Stimulated activated CD4-positive, alpha-beta T cell treated with anti-CD3 and anti-CD28 coated beads, Interleukin-4, amount 100 ng/mL, for 48 hours (primary cell): ENCODE measurements at regions not wholly inside any gene's neighbourhood (a gene's known extent, or its start where the extent isn't known, plus 50 kb on each side); places are given as distances from the start of the nearest gene placed in this dataset.

Source experiments
- DNase-seq, 2 donors: peaks; one replicate each; pipeline ENCODE4 v3.0.0-alpha.2; 2020; ENCODE audit warnings: low read depth in 2 of 2

DNA sequence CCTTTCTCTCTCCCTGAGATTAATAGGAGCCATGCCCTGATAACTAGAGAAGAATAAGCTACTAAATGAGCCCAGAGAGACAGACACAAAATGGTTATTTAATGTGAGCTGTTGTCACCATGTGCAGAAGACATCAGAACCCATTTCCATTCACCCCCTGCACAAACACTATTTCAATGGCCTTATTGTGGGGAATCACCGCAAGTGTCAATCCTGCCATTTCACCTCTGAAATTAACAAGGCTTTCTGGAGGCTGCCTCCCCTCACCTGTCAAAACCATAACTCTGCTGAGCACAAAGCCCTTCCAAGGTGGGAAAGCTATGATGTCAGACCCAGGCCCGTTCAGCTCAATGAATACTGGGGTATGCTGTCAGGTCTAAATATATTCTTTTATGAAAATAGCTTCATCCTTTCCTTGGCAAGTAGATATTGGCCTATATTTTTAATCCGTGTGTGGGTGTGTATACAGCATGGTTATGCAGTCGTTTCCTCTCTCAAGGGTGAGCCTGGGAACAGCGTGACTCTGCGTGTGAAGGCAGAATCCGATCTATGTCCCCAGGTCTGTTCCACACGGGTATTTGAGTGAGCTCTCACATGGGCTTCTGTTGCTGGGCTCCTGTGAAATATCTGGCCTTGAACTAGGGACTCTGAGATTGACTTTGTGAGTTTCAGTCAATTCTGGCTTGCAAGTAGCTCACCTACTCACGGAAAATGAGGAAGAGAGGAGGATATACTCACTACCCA lies 266.3 kb downstream of the FBXW7 start:
- DNase-seq = no peak

DNA sequence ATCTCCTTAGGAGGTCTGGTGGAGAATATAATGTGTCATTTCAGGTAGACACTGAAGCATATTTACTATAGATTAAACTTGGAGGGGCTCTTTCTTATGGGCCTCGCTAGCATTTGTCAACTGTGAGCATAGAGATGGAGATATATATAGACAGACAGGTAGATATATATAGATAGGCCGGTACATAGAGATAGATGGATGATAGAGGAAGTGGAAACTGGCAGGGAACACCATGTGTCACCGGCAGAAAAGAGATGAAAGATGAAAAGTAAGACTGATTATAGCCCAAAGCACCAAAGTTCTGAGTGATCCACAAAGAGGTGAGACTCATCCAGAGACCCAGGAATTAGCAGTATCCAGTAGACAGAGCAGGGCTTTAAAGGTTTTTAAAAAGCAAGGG lies 268.1 kb downstream of the FBXW7 start:
- DNase-seq = no peak

DNA sequence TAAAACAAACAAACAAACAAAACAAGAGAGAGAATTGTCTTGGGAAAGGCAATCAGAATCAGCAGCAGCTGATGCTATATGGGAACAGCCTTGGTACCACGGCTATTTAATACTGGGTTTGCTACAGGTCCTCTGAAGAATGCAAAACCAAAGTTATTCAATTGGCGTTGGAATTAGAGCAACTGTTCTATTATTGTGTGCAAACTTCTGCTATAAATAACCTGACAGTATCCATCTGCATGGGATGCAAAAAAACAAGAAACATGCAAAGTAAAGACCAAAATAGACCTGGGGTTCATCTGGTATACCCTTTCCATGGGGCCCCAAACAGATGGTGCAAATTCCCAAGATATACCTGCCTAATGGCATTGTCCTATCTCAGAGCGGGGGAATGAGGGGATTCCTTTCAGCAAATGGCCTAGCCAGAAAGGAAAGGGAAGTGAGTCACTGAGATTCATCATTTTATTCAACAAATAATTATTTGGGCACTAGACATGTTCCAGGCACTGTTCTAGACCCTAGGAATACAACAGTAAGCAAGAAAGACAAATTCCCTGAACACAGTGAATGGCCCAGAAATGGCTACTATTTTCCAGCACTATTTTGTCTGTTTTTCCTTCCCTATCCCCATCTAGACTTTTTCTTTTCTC lies 268.9 kb downstream of the FBXW7 start:
- no peak for DNase-seq

DNA sequence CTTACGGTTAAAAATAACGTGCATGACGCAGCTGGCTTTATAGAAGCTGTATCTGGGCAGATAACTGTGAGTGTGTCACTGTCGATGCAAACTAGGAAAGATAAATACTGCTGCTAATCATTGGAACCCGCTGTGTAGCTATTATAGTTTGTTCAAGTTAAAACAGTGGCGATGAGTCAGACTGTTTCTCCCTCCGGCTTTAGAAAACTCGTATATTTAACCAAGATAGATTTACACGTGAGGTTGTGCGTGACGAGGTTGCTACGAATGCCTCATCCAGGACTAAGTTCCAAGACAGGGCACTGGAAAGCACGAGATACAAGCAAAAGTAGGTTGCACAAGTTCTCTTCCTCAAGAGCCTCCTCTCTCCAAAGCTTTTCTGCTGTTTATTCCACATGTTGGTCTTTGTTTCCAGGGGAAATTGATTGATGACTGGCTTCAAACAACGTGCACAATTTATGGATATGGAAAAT lies 270.7 kb downstream of the FBXW7 start:
- no peak for DNase-seq

DNA sequence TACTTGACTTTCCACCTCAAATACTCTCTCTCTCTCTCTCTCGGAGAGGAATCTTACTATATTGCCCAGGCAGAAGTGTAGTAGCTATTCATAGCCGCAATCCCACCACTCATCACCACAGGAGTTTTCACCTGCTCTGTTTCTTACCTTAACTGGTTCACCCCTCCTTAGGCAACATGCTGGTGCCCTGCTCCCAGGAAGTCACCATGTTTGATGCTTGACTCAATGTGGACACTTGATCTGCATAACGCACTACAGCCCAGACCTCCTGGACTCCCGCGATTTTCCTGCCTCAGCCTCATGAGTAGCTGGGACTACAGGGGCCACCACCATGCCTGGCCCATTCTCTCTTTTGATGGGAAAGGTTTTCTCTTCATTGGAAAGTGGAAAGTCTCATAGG lies 271.8 kb downstream of the FBXW7 start:
- no peak for DNase-seq

DNA sequence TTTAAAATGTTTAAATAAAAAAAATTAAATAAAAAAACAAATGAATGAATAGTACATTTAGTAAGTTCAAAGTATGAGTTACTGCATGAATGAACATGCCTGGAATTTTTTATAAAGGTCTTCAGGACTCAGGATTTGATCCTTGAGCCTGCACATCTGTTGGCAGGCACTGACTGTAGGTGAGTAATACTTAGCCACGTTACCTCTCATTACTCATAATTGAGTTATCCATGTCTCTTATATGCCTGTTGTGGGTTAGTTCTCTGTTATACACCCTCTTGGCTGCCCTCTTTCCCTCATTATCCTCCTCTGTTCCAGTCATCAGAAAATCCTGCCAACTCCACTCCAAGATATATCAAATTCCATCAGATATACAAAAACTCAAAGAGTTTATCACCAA lies 276.0 kb downstream of the FBXW7 start:
- DNase-seq = no peak

DNA sequence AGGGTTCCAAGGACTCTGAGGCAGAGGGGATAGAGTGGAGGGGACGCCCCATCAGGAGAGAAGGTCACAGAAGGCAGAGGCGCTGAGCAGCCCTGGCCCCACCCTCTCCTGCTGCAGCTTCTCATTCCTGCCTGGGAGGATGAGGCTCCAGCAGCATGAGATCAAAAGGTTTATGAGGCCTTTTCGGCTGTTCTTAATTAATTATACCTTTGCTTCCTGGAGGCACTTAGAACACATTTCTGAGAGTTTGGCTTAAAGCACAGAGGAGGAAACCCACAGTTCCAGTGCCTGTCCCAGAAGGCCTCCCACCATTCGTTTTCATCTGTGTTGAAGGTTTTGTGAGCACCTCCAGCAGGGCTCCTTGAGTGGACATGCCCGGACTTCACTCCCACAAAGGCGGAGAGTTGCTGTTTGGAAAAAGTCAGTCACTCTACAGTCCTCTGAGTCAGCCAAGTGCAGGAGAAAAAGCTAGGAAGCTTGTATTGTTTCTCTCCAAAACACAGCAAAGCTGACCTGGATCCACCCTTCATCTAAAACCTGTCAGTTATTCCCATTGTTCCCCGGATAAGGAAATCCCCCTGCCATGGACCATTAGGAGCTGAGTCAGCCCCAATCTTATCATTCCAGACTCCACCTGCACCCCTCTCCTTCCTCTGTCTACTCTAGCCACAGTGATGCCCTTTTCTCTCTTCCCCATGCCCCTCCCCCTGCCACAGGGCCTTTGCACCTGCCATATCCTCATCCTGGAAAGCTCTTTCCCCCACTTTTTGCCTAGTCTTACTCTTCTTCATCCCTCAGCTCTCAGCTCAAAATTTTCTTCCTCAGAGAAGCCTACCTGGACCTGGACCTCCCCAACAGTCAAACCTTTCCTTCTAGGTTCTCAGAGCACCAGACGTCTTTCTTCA lies 276.8 kb downstream of the FBXW7 start:
- DNase-seq = no peak

- no peak for DNase-seq
Observed at GRCh38 chr4:152258391-152258790, 277.5 kb downstream of the FBXW7 start.

DNA sequence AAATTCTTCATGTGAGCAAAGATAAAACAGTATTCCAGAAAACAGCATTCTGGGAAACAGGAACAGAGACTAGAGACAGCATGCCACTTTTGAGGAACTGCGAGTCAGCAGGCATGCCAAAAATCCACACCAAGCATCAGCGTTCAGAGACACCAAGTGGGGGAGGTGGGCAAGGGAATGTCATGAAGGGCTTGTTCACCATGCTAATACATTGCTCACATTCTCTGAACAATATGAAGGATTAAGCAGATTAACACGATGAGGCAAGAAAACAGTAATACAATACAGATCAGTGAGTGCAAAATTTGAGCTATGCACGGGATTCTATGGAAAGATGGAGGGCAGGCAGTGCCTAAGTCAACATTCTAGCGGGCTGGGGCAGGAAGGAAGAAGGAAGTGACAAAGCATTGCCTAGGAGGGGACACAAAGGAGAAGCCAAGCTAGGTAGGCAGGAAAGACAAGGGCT lies 278.3 kb downstream of the FBXW7 start:
- no peak for DNase-seq

DNA sequence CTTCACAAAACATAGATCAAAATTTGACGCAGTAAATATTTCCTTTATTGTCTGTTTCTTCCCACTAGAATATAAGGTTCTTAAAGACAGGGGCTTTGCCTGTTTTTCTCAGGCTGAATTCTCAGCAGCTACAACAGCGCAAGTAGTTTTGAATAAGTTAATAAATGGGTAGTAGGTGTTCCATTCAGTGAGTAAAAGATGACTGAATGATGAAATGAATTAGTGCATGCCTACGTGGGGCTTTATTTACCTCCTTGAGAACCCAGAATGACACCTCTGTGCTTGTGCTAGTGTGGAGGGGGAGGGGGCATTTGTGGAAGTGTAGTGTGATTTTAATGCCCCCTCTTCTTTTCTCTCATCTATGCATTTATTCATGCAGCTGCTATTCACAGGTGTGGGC lies 278.9 kb downstream of the FBXW7 start:
- no peak for DNase-seq

- peak in 1 of 2 donors; percentile 48 for DNase-seq
Observed at GRCh38 chr4:152255437-152255836, 280.5 kb downstream of the FBXW7 start.

DNA sequence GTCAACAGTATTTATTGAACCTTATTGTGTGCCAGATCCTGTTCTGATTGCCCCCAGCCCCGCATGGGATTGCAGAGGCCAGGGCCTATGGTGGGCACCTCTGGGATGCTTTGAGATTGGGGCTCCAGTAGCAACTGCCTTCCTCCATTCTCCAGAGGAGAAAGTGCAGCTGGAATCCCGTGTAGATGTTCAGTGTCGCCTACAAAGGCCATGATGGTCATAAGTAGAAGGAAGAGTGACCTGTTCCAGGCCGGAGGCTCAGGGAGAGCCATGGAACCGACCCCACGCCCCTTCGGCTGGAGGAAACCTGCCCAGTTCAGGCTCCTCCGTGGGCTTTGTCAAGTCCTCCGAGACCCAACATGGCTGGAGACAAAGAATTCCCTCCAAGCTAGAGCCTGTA lies 287.5 kb downstream of the FBXW7 start:
- no peak for DNase-seq

DNA sequence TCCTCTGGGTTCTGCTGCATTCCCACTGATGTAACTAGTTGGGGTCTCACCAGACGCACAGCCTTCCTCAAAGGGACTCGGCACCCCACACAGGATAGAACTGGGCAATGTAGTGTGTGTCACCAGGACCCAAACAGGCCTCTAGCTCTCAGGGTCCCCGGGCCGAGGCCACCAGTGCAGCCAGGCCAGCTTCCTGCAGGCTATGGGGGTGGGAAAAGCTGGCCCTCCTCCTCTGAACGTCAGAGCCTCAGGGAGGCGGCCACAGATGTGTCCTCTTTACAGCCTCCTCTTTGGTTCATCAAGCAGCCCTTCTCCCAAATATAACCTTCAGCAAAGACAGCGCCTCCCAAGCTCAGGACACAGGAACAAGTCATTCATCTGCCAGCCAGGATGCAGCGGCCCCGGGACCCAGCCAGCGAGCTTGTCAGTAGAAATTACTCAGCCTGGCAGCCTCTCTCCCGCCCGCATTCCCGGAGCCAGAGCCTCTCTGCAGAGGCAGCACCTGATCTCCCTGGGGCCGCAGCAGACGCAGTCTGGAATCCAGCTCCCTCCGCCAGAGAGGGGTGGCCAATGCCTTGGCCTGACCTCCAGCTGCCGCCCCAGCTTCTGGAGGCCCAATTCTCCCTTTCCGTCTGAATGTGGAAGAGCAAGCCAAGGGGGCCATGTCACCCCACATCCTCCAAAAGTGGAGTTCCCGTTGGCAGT lies 288.5 kb downstream of the FBXW7 start:
- DNase-seq = no peak

- no peak for DNase-seq
Observed at GRCh38 chr4:152246659-152247058, 289.2 kb downstream of the FBXW7 start.

- no peak for DNase-seq
Observed at GRCh38 chr4:152245680-152246079, 290.2 kb downstream of the FBXW7 start.

DNA sequence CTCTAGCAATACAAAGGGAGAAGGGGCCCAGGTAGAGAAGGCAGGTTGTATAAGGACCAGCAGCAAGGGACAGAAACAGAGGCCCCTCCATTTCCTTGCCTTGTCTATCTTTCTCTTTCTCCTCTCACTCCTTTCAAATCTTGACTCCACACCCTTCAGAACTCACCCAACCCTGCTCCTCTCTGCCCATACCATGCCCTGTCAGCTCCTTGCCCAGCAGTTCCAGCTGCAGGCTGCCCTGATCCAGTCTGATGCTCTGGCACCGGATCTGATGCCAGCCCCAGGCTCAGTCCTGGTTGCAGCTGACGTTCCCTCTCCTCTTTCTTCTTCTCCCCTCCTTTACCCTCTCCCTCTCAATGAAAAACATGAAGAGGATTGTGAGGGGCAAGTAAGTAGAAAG lies 291.2 kb downstream of the FBXW7 start:
- no peak for DNase-seq

- no peak for DNase-seq
Observed at GRCh38 chr4:152243896-152244595, 291.8 kb downstream of the FBXW7 start.

- DNase-seq = no peak
Observed at GRCh38 chr4:152243206-152243605, 292.7 kb downstream of the FBXW7 start.

DNA sequence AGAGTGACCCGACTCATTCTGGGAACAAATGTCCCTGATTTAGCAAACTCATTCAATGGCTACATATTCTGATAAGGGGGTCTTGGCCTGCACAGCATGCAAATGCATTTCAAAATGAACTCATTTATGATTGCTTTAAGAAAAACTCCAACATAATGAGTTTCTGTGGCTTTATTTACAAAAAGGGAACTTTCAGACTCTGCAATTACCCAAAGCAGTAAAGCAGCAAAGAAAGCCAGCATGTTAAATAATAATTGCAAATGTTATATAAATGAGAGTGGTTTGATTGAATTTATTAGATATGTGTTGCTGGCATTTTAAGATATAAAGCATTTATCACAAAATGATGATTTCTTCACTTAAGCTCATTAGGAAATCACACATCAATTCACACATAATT lies 295.7 kb downstream of the FBXW7 start:
- no peak for DNase-seq

- DNase-seq = no peak
Observed at GRCh38 chr4:152239216-152239615, 296.7 kb downstream of the FBXW7 start.

DNA sequence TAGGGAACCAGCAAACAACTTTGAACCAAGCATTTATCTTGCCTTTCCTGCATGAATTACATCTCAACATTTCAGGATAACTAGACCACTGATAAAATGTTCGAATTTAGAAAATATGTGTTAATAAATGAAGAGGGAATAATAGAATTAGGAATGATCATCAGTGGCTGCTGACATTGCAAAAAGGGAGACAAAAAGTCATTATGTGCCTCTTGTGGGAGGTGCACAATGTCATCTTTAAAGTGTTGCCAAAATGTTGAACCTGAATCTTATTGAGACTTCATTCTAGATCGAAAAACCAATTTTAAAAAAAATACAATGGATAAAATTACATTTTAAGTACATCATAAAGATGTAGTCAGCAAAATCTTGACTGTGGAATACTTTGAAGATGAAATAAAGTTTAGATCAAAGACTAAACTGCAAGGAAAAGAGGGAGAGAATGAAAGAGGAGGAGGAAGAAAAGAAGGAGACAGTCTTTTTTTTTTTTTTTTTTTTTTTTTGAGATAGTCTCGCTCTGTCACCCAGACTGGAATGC lies 299.3 kb downstream of the FBXW7 start:
- DNase-seq = no peak
